MM.1S (cell line): ENCODE measurements at regions not wholly inside any gene's neighbourhood (a gene's known extent, or its start where the extent isn't known, plus 50 kb on each side); places are given as distances from the start of the nearest gene placed in this dataset.

Source experiments
- DNase-seq: peaks from one replicate; pipeline ENCODE4 v3.0.0-alpha.2; 2015
- H2AFZ ChIP-seq: fragments of 300-600 bp; sonication (generic); 2 replicates; pipeline ENCODE4 v1.6.0; 2016; ENCODE audit warnings: antibody characterized with exemption, low read length
- H3F3A ChIP-seq: fragments of 300-600 bp; sonication (generic); 2 replicates; pipeline ENCODE4 v1.6.1; 2016; ENCODE audit warnings: mild to moderate bottlenecking, antibody characterized with exemption, low read length, moderate library complexity, mixed read lengths; ENCODE audit not compliant: insufficient read depth
- H3K27ac ChIP-seq: fragments of 300-600 bp; sonication (generic); 2 replicates; pipeline ENCODE4 v1.5.1; 2016; ENCODE audit warnings: mild to moderate bottlenecking, low read length
- H3K27me3 ChIP-seq: fragments of 300-600 bp; sonication (generic); replicated peaks from 2 replicates; pipeline ENCODE4 v1.6.0; 2016; ENCODE audit warnings: low read length; ENCODE audit not compliant: insufficient read depth
- H3K36me3 ChIP-seq: fragments of 300-600 bp; sonication (generic); replicated peaks from 2 replicates; pipeline ENCODE4 v1.6.1; 2016; ENCODE audit warnings: mild to moderate bottlenecking, low read length, mixed read lengths; ENCODE audit not compliant: insufficient read depth
- H3K4me1 ChIP-seq: fragments of 300-600 bp; sonication (generic); 2 replicates; pipeline ENCODE4 v1.6.1; 2016; ENCODE audit warnings: low read length, mixed read lengths
- H3K4me2 ChIP-seq: fragments of 300-600 bp; sonication (generic); 2 replicates; pipeline ENCODE4 v1.6.0; 2016; ENCODE audit warnings: low read depth, low read length
- H3K4me3 ChIP-seq: fragments of 300-600 bp; sonication (generic); 2 replicates; pipeline ENCODE4 v1.5.1; 2016; ENCODE audit warnings: low read length, mixed read lengths
- H3K79me2 ChIP-seq: fragments of 300-600 bp; sonication (generic); 2 replicates; pipeline ENCODE4 v1.6.1; 2016; ENCODE audit warnings: mixed run types, low read length, mixed read lengths
- H3K9ac ChIP-seq: fragments of 300-600 bp; sonication (generic); 2 replicates; pipeline ENCODE4 v1.6.1; 2016; ENCODE audit warnings: low read length, mixed read lengths
- H3K9me2 ChIP-seq: fragments of 300-600 bp; sonication (generic); replicated peaks from 2 replicates; pipeline ENCODE4 v1.6.1; 2016; ENCODE audit warnings: mild to moderate bottlenecking, low read length, mixed read lengths; ENCODE audit not compliant: insufficient read depth
- H3K9me3 ChIP-seq: fragments of 300-600 bp; sonication (generic); replicated peaks from 2 replicates; pipeline ENCODE4 v1.6.1; 2016; ENCODE audit warnings: mild to moderate bottlenecking, low read length, mixed read lengths; ENCODE audit not compliant: insufficient read depth
- H4K20me1 ChIP-seq: fragments of 300-600 bp; sonication (generic); 2 replicates; pipeline ENCODE4 v1.6.1; 2016; ENCODE audit warnings: mild to moderate bottlenecking, low read length, moderate library complexity, mixed read lengths; ENCODE audit not compliant: insufficient read depth
- CTCF ChIP-seq: fragments of 300-600 bp; sonication (generic); IDR thresholded peaks from 2 replicates; pipeline ENCODE4 v1.5.1; 2016; ENCODE audit warnings: antibody characterized with exemption, low read length, mixed read lengths
- EZH2 ChIP-seq: fragments of 300-600 bp; sonication (generic); optimal IDR thresholded peaks from 2 replicates; pipeline ENCODE3; 2017; ENCODE audit warnings: low read depth, mild to moderate bottlenecking, antibody characterized with exemption, low read length, mixed read lengths
- EZH2phosphoT487 ChIP-seq: fragments of 300-600 bp; sonication (generic); IDR thresholded peaks from 2 replicates; pipeline ENCODE4 v1.6.1; 2018; ENCODE audit warnings: antibody characterized with exemption, low read length

GRCh38 chr2:241950413-241951315 is 81.1 kb downstream of the RTP5 start:
- peak; percentile 59 for DNase-seq
- H3K9me2 ChIP-seq = no peaks in the 10 kb centered on the region
- H3K9ac ChIP-seq = no peak overlapping the region
- H3K27ac ChIP-seq = no peak overlapping the region
- H3K4me1 ChIP-seq = no peaks in the 10 kb centered on the region
- H3K9me3 ChIP-seq = no peaks in the 10 kb centered on the region
- H3K36me3 ChIP-seq = no peaks in the 10 kb centered on the region
- H3K79me2 ChIP-seq = no peaks in the 10 kb centered on the region
- no peaks in the 10 kb centered on the region for H4K20me1 ChIP-seq
- no peak overlapping the region for H3K4me2 ChIP-seq
- no peaks in the 10 kb centered on the region for H3F3A ChIP-seq
- TF ChIP-seq EZH2phosphoT487 = no peak
- peak; percentile 78 for TF ChIP-seq CTCF
- TF ChIP-seq EZH2 = no peak
- H3K27me3 ChIP-seq = no peaks in the 10 kb centered on the region
- no peak overlapping the region for H2AFZ ChIP-seq
- no peak overlapping the region for H3K4me3 ChIP-seq

GRCh38 chr2:241951316-241951700 is 81.8 kb downstream of the RTP5 start:
- no peaks in the 10 kb centered on the region for H3K9me3 ChIP-seq
- H3K4me1 ChIP-seq = no peaks in the 10 kb centered on the region
- H3K79me2 ChIP-seq = no peaks in the 10 kb centered on the region
- H3K9ac ChIP-seq = no peak overlapping the region
- H2AFZ ChIP-seq = no peak overlapping the region
- no peaks in the 10 kb centered on the region for H3K9me2 ChIP-seq
- H3F3A ChIP-seq = no peaks in the 10 kb centered on the region
- H3K27ac ChIP-seq = no peak overlapping the region
- no peak for DNase-seq
- TF ChIP-seq CTCF = no peak
- TF ChIP-seq EZH2phosphoT487 = no peak
- no peak for TF ChIP-seq EZH2
- H4K20me1 ChIP-seq = no peaks in the 10 kb centered on the region
- no peak overlapping the region for H3K4me3 ChIP-seq
- no peak overlapping the region for H3K4me2 ChIP-seq
- H3K27me3 ChIP-seq = no peaks in the 10 kb centered on the region
- no peaks in the 10 kb centered on the region for H3K36me3 ChIP-seq

GRCh38 chr2:241951920-241952319 is 82.4 kb downstream of the RTP5 start:
- no peak overlapping the region for H3K27ac ChIP-seq
- H3K4me3 ChIP-seq = no peak overlapping the region
- TF ChIP-seq EZH2 = no peak
- TF ChIP-seq EZH2phosphoT487 = no peak
- no peak for TF ChIP-seq CTCF
- no peaks in the 10 kb centered on the region for H3K27me3 ChIP-seq
- no peaks in the 10 kb centered on the region for H3F3A ChIP-seq
- no peak for DNase-seq
- no peaks in the 10 kb centered on the region for H3K36me3 ChIP-seq
- H3K4me1 ChIP-seq = no peaks in the 10 kb centered on the region
- no peaks in the 10 kb centered on the region for H3K9me2 ChIP-seq
- H3K4me2 ChIP-seq = no peak overlapping the region
- no peak overlapping the region for H3K9ac ChIP-seq
- no peak overlapping the region for H2AFZ ChIP-seq
- H4K20me1 ChIP-seq = no peaks in the 10 kb centered on the region
- H3K79me2 ChIP-seq = no peaks in the 10 kb centered on the region
- no peaks in the 10 kb centered on the region for H3K9me3 ChIP-seq
